ENCODE measurements at regions not wholly inside any gene's neighbourhood (a gene's known extent, or its start where the extent isn't known, plus 50 kb on each side); places are given as distances from the start of the nearest gene placed in this dataset.
A peak's percentile ranks its signal among the peaks of the same experiment; 100 is the strongest.

DNA sequence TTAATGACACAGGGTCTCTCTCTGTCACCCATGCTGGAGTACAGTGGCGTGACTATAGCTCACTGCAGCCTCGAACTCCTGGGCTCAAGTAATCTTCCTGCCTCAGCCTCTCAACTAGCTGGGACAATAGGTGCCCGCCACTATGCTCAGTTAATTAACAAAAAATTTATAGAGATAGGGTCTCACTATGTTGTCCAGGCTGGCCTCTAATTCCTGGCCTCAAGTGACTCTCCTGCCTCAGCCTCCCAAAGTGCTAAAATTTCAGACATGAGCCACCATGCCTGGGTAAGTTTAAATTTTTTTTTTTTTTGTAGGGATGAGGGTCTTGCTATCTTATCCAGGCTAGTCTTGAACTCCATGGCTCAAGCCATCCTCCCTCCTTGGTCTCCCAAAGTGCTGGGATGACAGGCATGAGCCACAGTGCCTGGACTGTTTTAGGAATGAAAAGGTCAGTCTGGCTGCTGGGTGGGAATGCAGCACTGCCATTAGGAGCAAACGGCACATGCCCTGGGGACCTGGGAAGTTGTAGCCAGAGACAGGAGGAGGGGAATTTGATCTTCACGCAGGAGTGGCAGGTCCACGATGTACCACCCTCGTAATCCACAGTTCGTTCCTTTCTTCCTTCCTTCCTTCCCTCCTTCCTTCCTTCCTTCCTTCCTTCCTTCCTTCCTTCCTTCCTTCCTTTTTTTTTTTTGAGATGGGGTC is 106.7 kb downstream of the HAPSTR1 start:
- DNase-seq (ENCODE audit: extremely low read depth, low read depth) = no peak
- no peak overlapping the region for H3K4me3 ChIP-seq (replicated peaks; ENCODE audit: low read depth, low read length)
- TF ChIP-seq CTCF (IDR thresholded peaks at IDR 0.05; ENCODE audit: low read depth, low read length, missing control alignments) = no peak

- no peak for TF ChIP-seq CTCF (IDR thresholded peaks at IDR 0.05; ENCODE audit: low read depth, low read length, missing control alignments)
- peak; percentile 19 for DNase-seq (ENCODE audit: extremely low read depth, low read depth)
- H3K4me3 ChIP-seq (replicated peaks; ENCODE audit: low read depth, low read length) = no peak overlapping the region
These were observed 107.9 kb downstream of the HAPSTR1 start for GRCh38 chr16:9199311-9199710.

GRCh38 chr16:9199751-9200150 is 108.3 kb downstream of the HAPSTR1 start:
- no peak for TF ChIP-seq CTCF (IDR thresholded peaks at IDR 0.05; ENCODE audit: low read depth, low read length, missing control alignments)
- no peak for DNase-seq (ENCODE audit: extremely low read depth, low read depth)
- H3K4me3 ChIP-seq (replicated peaks; ENCODE audit: low read depth, low read length) = no peak overlapping the region

- no peak overlapping the region for H3K4me3 ChIP-seq (replicated peaks; ENCODE audit: low read depth, low read length)
- no peak for TF ChIP-seq CTCF (IDR thresholded peaks at IDR 0.05; ENCODE audit: low read depth, low read length, missing control alignments)
- DNase-seq (ENCODE audit: extremely low read depth, low read depth) = no peak
These were observed 112.5 kb downstream of the HAPSTR1 start for GRCh38 chr16:9203956-9204355.

- no peak for TF ChIP-seq CTCF (IDR thresholded peaks at IDR 0.05; ENCODE audit: low read depth, low read length, missing control alignments)
- no peak for DNase-seq (ENCODE audit: extremely low read depth, low read depth)
These were observed 114.2 kb downstream of the HAPSTR1 start for GRCh38 chr16:9205661-9206060.

GRCh38 chr16:9206156-9206555 is 114.7 kb downstream of the HAPSTR1 start:
- no peak for TF ChIP-seq CTCF (IDR thresholded peaks at IDR 0.05; ENCODE audit: low read depth, low read length, missing control alignments)
- no peak for DNase-seq (ENCODE audit: extremely low read depth, low read depth)

More at GRCh38 chr16:9205661-9206060, 114.2 kb downstream of the HAPSTR1 start:
- no peak overlapping the region for H3K4me3 ChIP-seq (replicated peaks; ENCODE audit: low read depth, low read length)

DNA sequence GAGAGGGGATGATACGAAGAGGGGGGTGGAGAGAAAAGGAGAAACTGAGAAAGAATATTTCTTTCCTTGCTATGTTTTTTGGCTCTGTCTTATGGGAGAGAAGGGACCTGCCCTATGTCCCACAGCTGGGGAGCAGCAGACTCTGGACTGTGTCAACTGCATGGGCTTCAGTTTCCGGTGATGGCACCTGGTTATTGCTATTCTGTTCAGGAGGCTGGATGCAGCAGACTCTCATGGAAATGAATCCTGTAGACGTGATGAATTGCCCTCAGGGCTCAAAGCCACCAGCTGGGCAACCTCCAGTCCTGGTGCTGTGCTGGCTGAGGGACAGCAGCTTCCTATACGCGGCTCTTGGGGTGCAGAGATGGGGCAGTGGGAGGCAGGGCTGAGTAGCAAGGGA is 121.2 kb downstream of the HAPSTR1 start:
- H3K4me3 ChIP-seq (replicated peaks; ENCODE audit: low read depth, low read length) = no peak overlapping the region
- DNase-seq (ENCODE audit: extremely low read depth, low read depth) = no peak
- no peak for TF ChIP-seq CTCF (IDR thresholded peaks at IDR 0.05; ENCODE audit: low read depth, low read length, missing control alignments)

More at GRCh38 chr16:9206156-9206555, 114.7 kb downstream of the HAPSTR1 start:
- no peak overlapping the region for H3K4me3 ChIP-seq (replicated peaks; ENCODE audit: low read depth, low read length)
